SKM-1 (cell line): ENCODE measurements at regions not wholly inside any gene's neighbourhood (a gene's known extent, or its start where the extent isn't known, plus 50 kb on each side); places are given as distances from the start of the nearest gene placed in this dataset.
A peak's percentile ranks its signal among the peaks of the same experiment; 100 is the strongest.

Experiments used
- DNase-seq: peaks from one replicate; lab custom pipeline; 2025; ENCODE audit not compliant: unreplicated experiment; lab: John Stamatoyannopoulos, UW

DNA sequence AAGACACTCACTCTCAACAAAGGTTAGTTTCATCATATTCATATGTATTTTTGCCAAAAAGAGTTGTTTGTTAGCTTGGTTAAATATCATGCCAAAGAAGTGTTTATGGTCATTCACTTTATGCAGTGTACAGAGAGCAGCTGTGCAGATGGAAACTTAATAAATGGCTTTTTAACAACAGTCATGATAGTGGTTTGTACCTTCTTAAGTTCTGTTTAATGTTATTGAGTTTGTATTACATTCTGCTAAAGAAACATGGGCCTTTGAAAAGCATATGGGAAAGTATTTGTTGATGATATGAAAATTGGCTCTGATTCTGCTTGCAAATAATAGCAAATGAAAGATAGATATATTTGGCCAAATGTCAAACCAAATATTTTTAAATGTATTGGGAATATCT lies 607.3 kb downstream of the NCAM2 start:
- no peak for DNase-seq

DNA sequence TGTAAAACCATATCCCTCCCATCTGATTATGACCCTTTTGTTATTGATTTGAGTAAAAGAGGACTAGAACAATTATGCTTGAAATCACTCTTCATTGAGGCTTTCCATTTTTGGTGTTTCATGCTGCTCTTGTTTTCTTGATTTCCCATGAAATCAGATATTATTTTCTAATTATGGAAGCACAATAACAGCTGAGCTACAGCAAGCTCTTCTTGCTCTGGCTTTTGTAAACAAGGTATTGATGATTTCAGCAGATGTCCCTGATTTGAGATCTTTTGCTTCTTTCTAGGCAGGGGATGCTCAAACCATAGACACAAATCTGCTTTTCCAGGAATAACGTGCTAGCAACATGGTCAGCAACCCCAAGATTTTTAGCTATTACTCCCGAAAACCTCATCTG lies 607.8 kb downstream of the NCAM2 start:
- no peak for DNase-seq

DNA sequence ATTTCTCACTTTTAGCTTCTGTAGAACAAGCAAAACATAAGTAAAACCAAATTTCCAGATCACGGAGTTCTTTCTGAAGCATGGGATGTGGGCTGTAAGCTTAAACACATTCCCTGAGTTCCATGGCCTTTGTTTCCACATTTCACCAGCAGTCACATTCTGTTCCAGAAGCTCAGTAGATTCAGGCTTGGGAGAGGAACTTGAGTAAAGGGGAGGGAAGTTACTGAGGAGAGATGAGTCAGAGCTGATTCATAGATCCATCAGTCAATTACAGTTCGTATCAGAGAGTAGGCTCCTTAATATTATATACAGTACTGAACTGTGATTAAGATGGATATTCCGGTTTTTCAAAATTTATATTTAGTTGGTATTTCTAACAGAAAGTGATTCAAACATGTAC lies 614.3 kb downstream of the NCAM2 start:
- DNase-seq: no peak

DNA sequence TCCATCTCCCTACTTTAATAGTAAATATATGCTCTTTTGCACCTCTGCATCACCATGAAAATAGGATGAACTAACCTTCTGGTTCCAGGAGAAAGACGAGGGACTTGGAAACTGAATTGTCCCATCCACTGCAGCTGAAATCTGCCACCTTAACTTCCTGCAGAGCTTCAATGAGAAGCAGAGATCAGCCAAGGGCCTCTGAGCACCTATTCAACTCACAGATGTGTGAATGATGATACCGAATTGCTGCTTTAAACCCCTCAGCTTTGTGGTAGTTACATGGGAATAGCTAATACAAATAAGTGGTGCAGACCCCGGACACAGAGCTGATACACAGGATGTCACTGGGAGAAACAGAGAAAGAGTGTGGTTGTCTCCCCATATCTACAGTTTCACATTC lies 616.8 kb downstream of the NCAM2 start:
- DNase-seq: no peak

DNA sequence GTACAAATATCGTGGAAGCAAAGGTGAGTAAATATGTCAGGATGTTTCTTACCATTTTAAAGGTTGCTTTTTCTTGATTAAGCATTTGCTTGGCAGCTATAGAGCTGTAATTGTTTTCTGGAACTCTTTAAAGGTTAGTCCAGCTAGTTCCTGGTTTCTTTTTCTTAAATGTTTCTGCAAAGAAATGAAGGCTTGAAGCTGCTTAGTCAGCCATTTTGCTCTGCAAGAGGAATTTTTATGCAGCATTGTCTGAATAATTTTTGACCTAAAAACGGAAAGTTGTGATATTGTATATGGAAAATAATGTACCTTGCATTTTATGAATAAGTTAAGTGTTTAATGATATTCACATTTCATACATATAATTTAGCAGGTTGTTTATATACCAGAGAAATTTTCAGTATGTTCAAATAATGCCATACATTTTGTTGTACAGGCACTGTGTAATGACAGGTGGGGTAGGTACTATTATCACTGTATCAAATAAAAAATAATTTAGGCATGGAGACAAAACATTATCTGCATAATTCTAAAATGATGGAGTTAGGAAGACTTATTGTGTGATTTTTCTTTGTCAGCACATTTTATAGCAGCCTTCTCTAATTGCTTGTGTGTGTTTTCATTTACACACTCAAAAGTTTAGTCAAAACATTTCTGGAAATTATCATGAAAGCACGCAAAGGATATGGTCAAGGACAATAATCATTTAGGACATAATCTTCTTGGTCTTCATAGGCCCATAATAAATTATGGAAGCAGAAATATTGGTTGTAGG lies 624.4 kb downstream of the NCAM2 start:
- no peak for DNase-seq

DNA sequence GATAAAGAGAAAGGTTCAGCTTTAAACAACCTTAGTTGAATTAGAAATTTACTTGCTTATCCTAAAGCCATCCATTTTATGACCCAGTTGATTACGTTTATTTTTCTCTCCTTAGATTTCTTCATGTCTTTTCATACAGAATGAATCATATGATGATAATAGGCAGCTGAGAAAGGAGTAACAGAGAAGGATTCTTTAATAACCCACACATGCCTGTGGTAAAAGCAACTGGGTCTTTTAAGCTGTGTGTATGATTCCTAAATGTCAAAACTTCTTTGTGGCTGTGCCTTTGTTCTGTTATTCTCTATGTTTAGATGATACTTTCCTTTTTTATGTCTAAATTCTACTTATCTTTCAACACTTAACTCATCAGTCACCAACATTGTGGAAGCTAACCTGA lies 626.5 kb downstream of the NCAM2 start:
- DNase-seq: no peak

DNA sequence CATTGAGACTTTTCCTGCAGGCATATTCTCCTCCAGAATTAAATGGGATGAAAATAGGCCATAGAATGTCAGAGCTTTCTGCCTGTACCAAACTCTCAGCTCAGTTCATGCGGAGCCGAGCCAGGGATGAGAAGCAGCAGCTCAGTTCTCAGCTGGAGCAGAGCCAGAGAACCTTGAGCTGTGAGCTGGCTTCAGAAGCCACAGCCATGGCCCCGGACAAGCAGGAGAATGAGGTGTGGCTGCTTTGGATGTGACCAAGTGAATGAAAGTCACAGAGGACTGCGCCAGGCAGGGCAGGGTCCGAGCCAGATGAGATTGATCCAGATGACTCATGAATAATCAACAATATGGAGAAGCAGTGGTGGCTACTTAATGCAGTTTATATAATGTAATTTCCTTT lies 633.8 kb downstream of the NCAM2 start:
- DNase-seq: no peak

DNA sequence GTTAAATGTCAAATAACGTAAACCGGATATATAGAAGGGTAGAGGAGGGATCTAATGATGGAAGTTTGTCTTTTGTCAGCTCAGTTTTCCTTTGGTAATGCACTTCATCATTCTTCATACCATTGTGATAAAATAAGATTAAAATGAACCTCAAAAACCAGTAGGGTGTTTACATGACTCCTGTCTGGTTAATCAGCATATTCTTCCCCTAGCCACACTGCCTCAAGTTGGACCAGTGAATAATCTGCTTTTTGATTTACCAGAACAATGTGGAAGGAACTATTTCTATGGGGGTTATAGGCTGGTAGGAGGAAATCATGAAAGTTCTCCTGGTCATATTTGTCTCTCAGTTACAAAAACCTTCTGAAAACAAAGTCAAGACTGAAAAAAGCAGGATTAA lies 634.7 kb downstream of the NCAM2 start:
- DNase-seq: no peak

DNA sequence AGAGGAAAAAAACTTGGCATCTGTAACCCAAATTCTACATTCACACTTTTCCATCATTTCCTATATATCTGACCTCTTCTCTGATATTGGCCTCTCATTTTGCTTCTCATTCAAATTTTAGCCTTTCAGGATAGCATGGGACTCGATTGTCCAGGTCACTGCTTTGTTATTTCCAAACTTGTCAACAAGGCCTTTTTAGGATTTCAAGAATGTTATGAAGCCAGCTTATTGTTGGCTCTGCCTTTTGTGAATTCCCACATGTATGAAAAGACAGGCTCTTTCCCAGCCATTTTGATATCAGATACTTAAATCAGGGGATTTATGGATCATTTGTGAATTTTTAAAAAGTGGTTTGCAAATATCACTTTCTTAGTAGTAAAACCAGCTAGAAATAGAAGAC lies 663.5 kb downstream of the NCAM2 start:
- no peak for DNase-seq

DNA sequence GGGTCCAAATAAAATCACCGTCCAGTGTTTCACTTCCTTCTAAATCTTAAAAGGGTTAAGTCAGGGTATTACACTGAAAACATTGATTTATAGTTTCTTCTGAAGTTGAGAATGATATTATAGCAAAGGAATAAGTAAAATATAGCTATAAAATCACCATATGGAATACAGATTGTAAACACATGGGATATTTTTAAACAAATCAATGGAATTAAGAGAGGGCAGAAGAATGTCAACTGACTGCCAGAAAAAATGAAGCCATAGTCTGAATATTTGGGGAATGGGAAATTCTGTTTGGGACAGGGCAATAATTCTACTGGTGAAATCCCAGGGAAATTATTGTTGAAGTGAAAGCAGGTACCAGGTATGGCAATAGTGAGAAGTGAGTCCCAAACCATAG lies 664.6 kb downstream of the NCAM2 start:
- DNase-seq: no peak

DNA sequence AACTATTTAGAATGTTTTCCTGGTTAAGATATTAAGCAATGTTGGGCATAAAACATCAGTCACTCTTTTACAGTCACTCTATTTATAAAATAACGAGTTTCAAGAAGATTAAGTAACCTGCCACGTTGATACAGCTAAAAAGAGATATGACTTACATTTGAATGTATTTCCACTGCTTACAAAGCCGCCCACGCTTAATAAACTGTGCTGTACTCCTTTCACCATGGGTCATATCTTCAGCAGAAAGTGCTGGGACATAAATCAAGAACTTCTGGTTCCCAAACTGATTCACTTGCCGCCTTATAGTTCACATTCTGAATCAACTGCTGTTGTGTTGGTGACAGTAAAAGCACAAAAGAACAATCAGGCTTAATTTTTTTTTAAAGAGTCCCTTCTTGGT lies 666.7 kb downstream of the NCAM2 start:
- no peak for DNase-seq

DNA sequence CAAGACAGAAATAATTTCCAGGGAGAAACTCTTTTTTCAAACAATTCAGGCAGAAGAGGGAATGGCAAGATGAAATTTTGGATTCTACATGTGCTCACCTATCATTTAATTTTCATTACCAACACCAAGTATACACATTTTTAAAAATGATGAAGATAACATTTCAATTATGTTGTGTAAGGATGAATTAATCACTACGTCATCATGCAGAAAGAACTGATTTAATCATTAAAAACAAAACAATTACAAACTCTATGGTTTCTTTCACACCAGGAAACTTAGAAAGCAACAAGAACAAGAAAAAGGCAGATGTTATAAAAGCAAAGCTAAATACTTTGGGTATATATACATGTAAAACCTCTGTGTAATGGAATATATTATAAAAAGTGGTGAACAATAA lies 668.5 kb downstream of the NCAM2 start:
- no peak for DNase-seq

DNA sequence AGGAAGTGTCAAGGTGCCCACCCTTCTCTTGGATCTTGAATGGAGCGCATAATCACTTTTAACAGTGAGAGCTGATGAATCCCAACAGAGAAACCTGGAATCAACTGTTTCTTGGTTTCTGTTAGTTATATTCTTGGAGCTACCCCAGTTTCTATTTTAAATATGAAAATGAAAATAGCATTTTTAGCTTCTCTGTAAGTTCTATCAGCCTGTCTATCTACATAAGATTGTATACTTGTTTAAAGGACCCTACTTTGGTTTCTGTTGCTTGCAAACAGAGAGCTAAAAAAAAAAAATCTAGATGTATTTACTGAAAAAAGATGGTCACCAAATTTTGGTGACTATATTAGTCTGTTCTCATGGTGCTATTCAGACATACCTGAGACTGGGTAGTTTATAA lies 670.0 kb downstream of the NCAM2 start:
- no peak for DNase-seq

DNA sequence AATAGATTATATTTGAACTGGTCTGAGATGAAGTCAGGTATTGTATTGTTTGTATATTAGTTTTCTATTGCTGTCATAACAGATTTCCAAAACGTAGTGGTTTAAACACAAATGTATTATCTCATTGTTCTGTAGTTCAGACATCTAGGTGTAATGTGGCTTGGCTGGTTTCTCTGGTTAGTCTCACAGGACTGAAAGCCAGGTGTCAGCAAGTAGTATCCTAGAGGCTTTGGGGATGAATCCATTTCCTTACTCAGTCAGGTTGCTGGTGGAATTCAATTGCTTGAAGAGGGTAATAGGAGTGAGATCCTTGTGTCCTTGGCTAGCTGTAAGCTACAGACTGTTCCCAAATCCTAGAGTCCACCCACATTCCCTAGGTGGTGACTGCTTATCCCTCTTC lies 675.8 kb downstream of the NCAM2 start:
- no peak for DNase-seq

DNA sequence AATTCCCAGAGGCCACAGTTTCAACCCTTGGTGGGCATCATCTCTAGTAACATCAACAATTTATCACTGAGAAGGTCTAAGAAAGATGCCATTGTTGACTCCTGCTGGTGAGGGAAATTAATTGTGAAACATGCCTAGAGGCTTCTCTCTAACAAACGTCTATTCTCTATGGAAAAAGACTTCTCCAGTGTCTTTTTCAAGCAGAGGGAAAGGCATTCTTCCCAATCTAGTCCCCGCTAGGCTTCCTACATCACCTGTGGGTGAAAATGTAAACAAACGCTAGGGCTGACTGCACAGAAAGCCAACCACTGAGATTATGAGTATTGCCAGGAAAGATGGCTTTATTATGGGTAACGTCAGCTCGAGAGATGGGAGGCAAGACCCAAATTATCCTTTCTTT lies 677.4 kb downstream of the NCAM2 start:
- DNase-seq: no peak

DNA sequence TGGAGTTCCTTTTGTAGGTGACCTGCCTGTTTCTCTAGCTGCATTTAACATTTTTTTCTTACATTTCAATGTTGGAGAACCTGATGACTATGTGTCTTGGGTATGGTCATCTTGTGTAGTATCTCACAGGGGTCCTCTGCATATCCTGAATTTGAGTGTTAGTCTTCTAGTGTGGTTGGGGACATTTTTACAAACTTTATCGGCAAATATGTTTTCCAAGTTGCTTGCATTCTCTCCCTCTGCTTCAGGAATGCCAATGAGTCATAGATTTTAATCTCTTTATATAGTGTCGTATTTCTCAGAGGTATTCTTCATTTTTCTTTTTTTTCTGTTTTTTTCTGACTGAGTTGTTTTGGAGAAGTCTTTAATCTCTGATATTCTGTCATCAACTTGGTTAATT lies 684.0 kb downstream of the NCAM2 start:
- no peak for DNase-seq

DNA sequence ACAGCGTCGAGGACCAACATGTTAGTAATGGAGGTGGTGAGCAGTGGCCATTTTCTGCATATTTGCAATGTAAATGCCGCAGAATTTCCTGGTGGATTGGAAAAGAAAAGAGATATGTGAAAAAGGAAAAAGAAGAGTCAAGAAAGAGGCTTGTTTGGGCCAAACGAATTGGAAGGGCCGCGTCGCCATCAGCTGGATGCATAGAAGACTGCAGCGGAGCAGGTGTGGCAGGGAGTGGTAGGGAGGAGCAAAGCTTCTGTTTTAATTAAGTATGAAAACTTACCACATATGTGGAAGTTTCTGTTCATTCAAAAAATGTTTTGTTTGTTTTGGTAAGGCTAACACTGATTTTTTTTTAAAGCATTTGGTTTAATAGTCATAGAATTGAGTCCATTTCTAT lies 690.7 kb downstream of the NCAM2 start:
- DNase-seq: peak; percentile 3

DNA sequence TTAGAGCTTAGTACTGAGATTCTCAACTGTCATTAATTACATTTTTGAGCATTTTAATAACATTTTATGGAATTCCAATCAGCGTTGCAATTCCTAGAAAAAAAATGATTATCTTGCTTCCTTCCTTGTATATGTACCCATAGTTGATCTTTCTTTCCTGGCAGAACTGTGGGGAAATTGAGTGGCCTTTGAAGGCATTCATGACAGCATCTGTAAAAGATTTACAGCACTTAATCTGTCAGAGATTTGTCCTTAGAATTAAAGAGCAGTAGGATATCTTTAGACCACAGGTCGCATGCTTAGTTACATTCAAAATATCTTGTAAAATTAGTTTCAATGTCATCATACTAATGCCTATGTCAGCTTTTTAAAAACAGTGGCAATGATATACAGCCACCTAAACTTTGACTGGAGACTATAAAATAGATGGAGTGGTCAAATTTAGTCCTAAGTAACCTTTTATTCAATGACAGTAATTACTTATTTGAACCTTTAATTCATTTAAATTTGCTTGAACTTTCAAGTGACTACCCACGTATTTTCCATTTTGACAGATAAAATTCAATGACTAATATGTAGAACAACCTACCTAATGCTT lies 692.0 kb downstream of the NCAM2 start:
- DNase-seq: no peak

DNA sequence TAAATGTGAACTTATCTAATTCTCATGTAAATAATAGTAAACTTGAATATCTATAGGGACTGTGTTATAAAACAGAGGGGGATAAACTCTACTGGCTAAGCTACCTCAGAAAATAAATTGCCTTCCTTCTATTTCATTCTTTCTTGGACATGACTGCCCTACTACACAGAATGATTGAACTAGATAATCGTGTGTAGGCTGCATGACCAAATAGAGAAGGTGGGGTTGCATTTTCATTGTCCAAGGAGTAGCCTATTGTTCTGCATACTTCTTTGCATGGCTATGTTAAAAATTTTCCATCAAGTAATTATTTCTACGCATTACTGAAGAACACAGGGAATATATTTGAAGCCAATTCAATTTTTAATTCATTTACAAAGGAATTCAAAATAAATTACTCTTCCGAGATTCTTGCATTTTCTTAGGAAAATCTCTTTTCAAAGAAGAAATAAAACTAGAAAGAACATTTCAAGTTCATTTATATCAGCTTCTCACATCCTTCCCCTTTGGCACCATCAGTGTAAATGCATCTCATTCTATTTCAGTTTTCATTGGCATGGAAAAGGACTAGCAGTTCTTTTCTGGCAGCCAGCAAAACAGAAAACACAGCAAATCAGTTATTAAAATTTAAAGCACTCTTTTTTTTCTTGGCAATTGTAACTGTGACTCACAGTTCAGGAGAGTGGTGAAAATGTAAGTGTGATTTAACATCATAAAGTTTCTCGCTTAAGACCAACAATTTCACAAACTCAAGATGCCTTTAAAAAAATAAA lies 714.7 kb downstream of the NCAM2 start:
- DNase-seq: no peak

DNA sequence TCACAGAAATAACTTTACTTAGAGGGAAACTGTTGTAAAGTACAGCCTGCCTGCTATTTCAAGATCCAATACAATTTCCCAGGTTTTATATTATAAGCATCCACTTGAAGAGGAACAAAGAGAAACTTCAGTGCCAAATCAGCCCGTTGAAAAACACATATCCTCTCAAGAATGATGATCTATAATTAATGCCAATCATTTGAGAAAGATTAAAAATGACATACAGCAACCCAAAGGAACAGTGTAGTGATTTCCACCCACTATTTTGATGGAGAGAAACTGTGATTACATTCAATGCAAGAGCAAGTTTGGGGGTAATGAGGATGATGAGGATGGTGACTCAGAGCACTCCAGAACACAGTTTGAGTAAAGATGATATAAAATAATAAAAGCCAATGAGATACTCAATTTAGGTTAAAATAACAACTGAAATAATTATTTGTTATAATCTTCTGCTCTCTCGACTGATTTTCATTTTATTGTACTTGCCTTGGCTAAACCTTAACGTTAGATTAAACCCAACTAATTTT lies 715.5 kb downstream of the NCAM2 start:
- no peak for DNase-seq

DNA sequence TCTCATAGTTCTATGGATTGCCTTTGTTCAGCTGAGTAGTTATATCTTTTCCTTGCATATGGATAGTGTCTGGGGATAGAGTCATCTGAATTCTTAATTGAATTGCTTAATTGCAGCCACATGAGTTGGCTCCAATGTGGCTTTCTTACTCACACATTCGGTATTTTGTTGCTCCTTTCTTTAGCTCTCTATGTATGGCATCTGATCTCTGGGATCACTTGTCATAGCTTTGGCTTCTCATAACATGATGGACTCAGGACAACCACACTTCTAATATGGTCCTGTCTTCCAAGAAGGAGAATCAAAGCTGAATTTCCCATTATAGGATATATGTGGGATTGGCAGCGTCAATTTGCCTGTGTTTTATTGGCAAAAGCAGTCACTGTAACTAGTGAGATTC lies 716.2 kb downstream of the NCAM2 start:
- DNase-seq: no peak
